ENCODE measurements at regions not wholly inside any gene's neighbourhood (a gene's known extent, or its start where the extent isn't known, plus 50 kb on each side); places are given as distances from the start of the nearest gene placed in this dataset.

- TF ChIP-seq ZNF114 (CRISPR knock-in tag; IDR thresholded peaks at IDR 0.05): no peak
- TF ChIP-seq ZNF462 (CRISPR knock-in tag; IDR thresholded peaks at IDR 0.05): no peak
- no peak for TF ChIP-seq CREB1 (CRISPR knock-in tag; IDR thresholded peaks at IDR 0.05; ENCODE audit: low read depth)
- no peak for TF ChIP-seq STAT1 (IDR thresholded peaks at IDR 0.05; ENCODE audit: unreplicated experiment)
- no peak for TF ChIP-seq ZNF331 (CRISPR knock-in tag; IDR thresholded peaks at IDR 0.05; ENCODE audit: low read depth)
- no peak for TF ChIP-seq JUNB (IDR thresholded peaks at IDR 0.05; ENCODE audit: unreplicated experiment)
- TF ChIP-seq REST (IDR thresholded peaks at IDR 0.05; ENCODE audit: unreplicated experiment): no peak
- no peak for TF ChIP-seq POLR2AphosphoS5 (IDR thresholded peaks at IDR 0.05; ENCODE audit: low read depth)
- no peak for TF ChIP-seq EZH2 (IDR thresholded peaks at IDR 0.05; ENCODE audit: low read depth, unreplicated experiment)
- TF ChIP-seq ETS1 (IDR thresholded peaks at IDR 0.05): no peak
Measured at GRCh38 chr5:54736003-54736797, 218.6 kb downstream of the SNX18 start.

More at GRCh38 chr5:54736003-54736797, 218.6 kb downstream of the SNX18 start:
- H3K4me1 ChIP-seq (ENCODE audit: insufficient read depth): no peaks in the 10 kb centered on the region
- H3K27me3 ChIP-seq (ENCODE audit: insufficient read depth): no peaks in the 10 kb centered on the region
- DNase-seq (ENCODE audit: low spot score): no peak
- H3K4me3 Mint-ChIP-seq: no peak overlapping the region
- H3K9me3 Mint-ChIP-seq: no peaks in the 10 kb centered on the region
- H3F3A ChIP-seq (replicated peaks; ENCODE audit: low read depth): no peaks in the 10 kb centered on the region
- no peak for ATAC-seq
- H2AFZ ChIP-seq: no peak overlapping the region
- H4K20me1 ChIP-seq (replicated peaks; ENCODE audit: insufficient read depth): no peaks in the 10 kb centered on the region
- H3K79me2 ChIP-seq (replicated peaks; ENCODE audit: insufficient read depth): no peaks in the 10 kb centered on the region
- no peaks in the 10 kb centered on the region for H3K36me3 ChIP-seq (ENCODE audit: insufficient read depth)
- H3K4me3 ChIP-seq: no peak overlapping the region
- H3K4me2 ChIP-seq: no peak overlapping the region
- peaks cover 11% of the 10 kb centered on the region for H3K9me2 ChIP-seq (ENCODE audit: insufficient read depth)
- no peak overlapping the region for H3K27ac ChIP-seq (ENCODE audit: low read depth)
- peaks cover 5% of the 10 kb centered on the region for H3K4me1 Mint-ChIP-seq
- no peaks in the 10 kb centered on the region for H3K36me3 Mint-ChIP-seq (ENCODE audit: low read depth)
- H3K27ac Mint-ChIP-seq: no peak overlapping the region
- H3K27me3 Mint-ChIP-seq (ENCODE audit: insufficient read depth, low read depth, poor library complexity): no peaks in the 10 kb centered on the region

Measured in GM23338 (cell line).